ENCODE measurements at regions not wholly inside any gene's neighbourhood (a gene's known extent, or its start where the extent isn't known, plus 50 kb on each side); places are given as distances from the start of the nearest gene placed in this dataset.
"Not testable (repeated sequence)": the region's sequence is repeated elsewhere in the genome, so short reads cannot be mapped to it uniquely, and the experiment has no call there.

- Histone ChIP-seq H4K20me1 (ENCODE audit: insufficient read depth) (no peaks in the 10 kb centered on the region), H3K79me2 (ENCODE audit: low read depth) (no peaks in the 10 kb centered on the region), H3K9me2 (ENCODE audit: insufficient read depth) (no peaks in the 10 kb centered on the region), H3F3A (ENCODE audit: insufficient read depth, low read depth) (no peaks in the 10 kb centered on the region), H3K4me3 (no peak overlapping the region), H3K36me3 (ENCODE audit: low read depth) (no peaks in the 10 kb centered on the region), H2AFZ (no peak overlapping the region), H3K27me3 (ENCODE audit: insufficient read depth, low read depth) (no peaks in the 10 kb centered on the region), H3K27ac (no peak overlapping the region), H3K4me2 (no peak overlapping the region), H3K9me3 (ENCODE audit: insufficient read depth, low read depth) (no peaks in the 10 kb centered on the region), H3K4me1 (replicated peaks; ENCODE audit: insufficient read depth) (no peaks in the 10 kb centered on the region)
- intact Hi-C loops (cut with micrococcal nuclease; ENCODE audit: unreplicated experiment): no loop called here
- no peak for DNase-seq
- TF ChIP-seq EZH2 (IDR thresholded peaks at IDR 0.05; ENCODE audit: low read depth): no peak
- TF ChIP-seq CTCF (conservative IDR thresholded peaks at IDR 0.05): no peak
- BruUV-seq (replicated peaks): no TSS peak
- ChIA-PET POLR2A (ENCODE audit: unreplicated experiment) (no interaction called here), CTCF (no interaction called here)
These were observed 144.1 kb upstream of the NRG3 start for GRCh38 chr10:81730891-81731290.

DNA sequence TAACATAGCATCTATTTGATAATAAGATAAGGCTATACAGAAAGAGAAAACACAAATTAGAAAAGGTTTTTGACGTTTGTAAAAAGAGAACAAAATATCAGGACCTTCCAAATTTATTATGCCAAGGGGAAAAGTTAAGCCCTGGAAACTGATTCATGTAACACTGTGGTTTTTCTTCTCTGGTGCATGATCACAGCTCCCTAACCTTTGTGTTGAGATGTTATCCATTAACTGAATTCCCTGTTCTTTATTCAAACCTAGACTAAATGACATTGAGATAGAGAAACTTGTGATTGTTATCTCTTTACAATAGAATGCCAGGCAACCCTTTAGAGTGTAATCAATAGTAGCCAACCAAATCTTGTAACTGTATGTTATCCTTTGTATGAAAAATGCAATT lies 141.5 kb upstream of the NRG3 start:
- POLR2A ChIA-PET (ENCODE audit: unreplicated experiment): no interaction called here
- Histone ChIP-seq H3K9me3 (ENCODE audit: insufficient read depth, low read depth) (no peaks in the 10 kb centered on the region), H3K4me1 (replicated peaks; ENCODE audit: insufficient read depth) (no peaks in the 10 kb centered on the region), H3K4me3 (no peak overlapping the region), H3F3A (ENCODE audit: insufficient read depth, low read depth) (no peaks in the 10 kb centered on the region), H3K9me2 (ENCODE audit: insufficient read depth) (no peaks in the 10 kb centered on the region), H3K27ac (no peak overlapping the region), H3K27me3 (ENCODE audit: insufficient read depth, low read depth) (no peaks in the 10 kb centered on the region), H4K20me1 (ENCODE audit: insufficient read depth) (no peaks in the 10 kb centered on the region), H2AFZ (no peak overlapping the region), H3K36me3 (ENCODE audit: low read depth) (no peaks in the 10 kb centered on the region), H3K4me2 (no peak overlapping the region), H3K79me2 (ENCODE audit: low read depth) (no peaks in the 10 kb centered on the region)
- no peak for DNase-seq
- TF ChIP-seq EZH2 (IDR thresholded peaks at IDR 0.05; ENCODE audit: low read depth): no peak
- TF ChIP-seq CTCF (conservative IDR thresholded peaks at IDR 0.05): no peak
- BruUV-seq (replicated peaks): no TSS peak
- intact Hi-C loops (cut with micrococcal nuclease; ENCODE audit: unreplicated experiment): no loop called here
- CTCF ChIA-PET: no interaction called here

GRCh38 chr10:81735167-81735566 lies 139.8 kb upstream of the NRG3 start:
- H3K9me3 ChIP-seq (ENCODE audit: insufficient read depth, low read depth); H2AFZ ChIP-seq; H3K4me1 ChIP-seq (replicated peaks; ENCODE audit: insufficient read depth); H3K27ac ChIP-seq; H3K4me2 ChIP-seq; DNase-seq; CTCF ChIA-PET; H3K36me3 ChIP-seq (ENCODE audit: low read depth); H3K4me3 ChIP-seq; POLR2A ChIA-PET (ENCODE audit: unreplicated experiment); H3K9me2 ChIP-seq (ENCODE audit: insufficient read depth); H4K20me1 ChIP-seq (ENCODE audit: insufficient read depth); H3K79me2 ChIP-seq (ENCODE audit: low read depth); H3F3A ChIP-seq (ENCODE audit: insufficient read depth, low read depth); BruUV-seq (replicated peaks); intact Hi-C loops (cut with micrococcal nuclease; ENCODE audit: unreplicated experiment); H3K27me3 ChIP-seq (ENCODE audit: insufficient read depth, low read depth): not testable (repeated sequence)

- BruUV-seq (replicated peaks): no TSS peak
- no peak overlapping the region for H3K4me2 ChIP-seq
- ChIA-PET CTCF (no interaction called here), POLR2A (ENCODE audit: unreplicated experiment) (no interaction called here)
- H3K4me1 ChIP-seq (replicated peaks; ENCODE audit: insufficient read depth): no peaks in the 10 kb centered on the region
- H3K27ac ChIP-seq: no peak overlapping the region
- no peak overlapping the region for H2AFZ ChIP-seq
- H3K9me3 ChIP-seq (ENCODE audit: insufficient read depth, low read depth): no peaks in the 10 kb centered on the region
- intact Hi-C loops (cut with micrococcal nuclease; ENCODE audit: unreplicated experiment): no loop called here
- H3K9me2 ChIP-seq (ENCODE audit: insufficient read depth): peaks cover 5% of the 10 kb centered on the region
- DNase-seq: no peak
- H3K4me3 ChIP-seq: no peak overlapping the region
- TF ChIP-seq CTCF (conservative IDR thresholded peaks at IDR 0.05) (no peak), EZH2 (IDR thresholded peaks at IDR 0.05; ENCODE audit: low read depth) (no peak)
- no peaks in the 10 kb centered on the region for H3K79me2 ChIP-seq (ENCODE audit: low read depth)
- H3K27me3 ChIP-seq (ENCODE audit: insufficient read depth, low read depth): no peaks in the 10 kb centered on the region
- no peaks in the 10 kb centered on the region for H3K36me3 ChIP-seq (ENCODE audit: low read depth)
- H4K20me1 ChIP-seq (ENCODE audit: insufficient read depth): no peaks in the 10 kb centered on the region
- H3F3A ChIP-seq (ENCODE audit: insufficient read depth, low read depth): no peaks in the 10 kb centered on the region
These were observed 115.9 kb upstream of the NRG3 start for GRCh38 chr10:81759111-81759510.
